Mammary epithelial cell (primary cell): ENCODE measurements at regions not wholly inside any gene's neighbourhood (a gene's known extent, or its start where the extent isn't known, plus 50 kb on each side); places are given as distances from the start of the nearest gene placed in this dataset.

Experiments used
- CTCF ChIP-seq, 2 donors: IDR thresholded peaks in 1 of 2; conservative IDR thresholded peaks in 1 of 2; 2 replicates each; pipeline ENCODE4 v1.5.1; 2011 to 2012; ENCODE audit warnings: inconsistent platforms in 2 of 2, low read length in 2 of 2, mild to moderate bottlenecking in 2 of 2, control low read depth in 1 of 2, low read depth in 1 of 2; ENCODE audit not compliant: insufficient read depth in 1 of 2; ENCODE audit errors: extremely low read depth in 1 of 2
- EZH2 ChIP-seq: IDR thresholded peaks from 2 replicates; pipeline ENCODE4 v1.6.1; 2012; ENCODE audit warnings: low read length, inconsistent platforms, borderline replicate concordance

- no peak for TF ChIP-seq CTCF (conservative IDR thresholded peaks at IDR 0.05 in 1 of 2, IDR thresholded peaks at IDR 0.05 in 1 of 2; ENCODE audit: extremely low read depth in 1 of 2, insufficient read depth in 1 of 2, low read depth in 1 of 2, low read length in 2 of 2)
- TF ChIP-seq EZH2: no peak
Observed at GRCh38 chr5:4765411-4765810, 374.7 kb upstream of the ADAMTS16 start.
